ENCODE measurements at regions not wholly inside any gene's neighbourhood (a gene's known extent, or its start where the extent isn't known, plus 50 kb on each side); places are given as distances from the start of the nearest gene placed in this dataset.
A peak's percentile ranks its signal among the peaks of the same experiment; 100 is the strongest.
"Not testable (repeated sequence)": the region's sequence is repeated elsewhere in the genome, so short reads cannot be mapped to it uniquely, and the experiment has no call there.

DNA sequence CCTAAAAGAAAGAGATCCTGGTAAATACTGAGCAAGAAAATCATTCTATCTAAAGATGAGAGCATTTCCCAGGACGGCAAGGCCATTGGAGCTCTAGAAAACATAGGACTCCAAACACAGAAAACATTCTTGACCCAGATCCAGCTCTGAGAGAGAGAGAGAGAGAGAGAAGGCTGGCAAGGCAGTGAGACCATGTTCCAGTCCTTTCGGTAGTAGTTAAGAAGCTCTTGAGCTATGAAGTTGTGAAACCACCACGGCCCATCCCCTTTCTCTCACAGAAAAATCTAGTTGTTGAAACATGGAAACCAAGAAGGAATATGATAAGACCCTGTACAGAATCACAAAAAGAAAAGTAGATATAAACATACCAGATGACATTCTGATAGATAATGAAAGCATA, 212.4 kb upstream of the NPSR1 start:
- in situ Hi-C loops (cut with HindIII; ENCODE audit: low sequenced_read_pairs): no loop called here
- no peak overlapping the region for H3K4me3 ChIP-seq (ENCODE audit: low read depth, low read length)
- no peak for TF ChIP-seq CTCF (IDR thresholded peaks at IDR 0.05; ENCODE audit: low read depth, low read length, missing control alignments)
- DNase-seq (ENCODE audit: low read depth): no peak

GRCh38 chr7:34448531-34448930, 209.5 kb upstream of the NPSR1 start:
- H3K4me3 ChIP-seq (ENCODE audit: low read depth, low read length); in situ Hi-C loops (cut with HindIII; ENCODE audit: low sequenced_read_pairs): not testable (repeated sequence)
- DNase-seq (ENCODE audit: low read depth): peak; percentile 63

- no peak for TF ChIP-seq CTCF (IDR thresholded peaks at IDR 0.05; ENCODE audit: low read depth, low read length, missing control alignments)
- no peak overlapping the region for H3K4me3 ChIP-seq (ENCODE audit: low read depth, low read length)
- in situ Hi-C loops (cut with HindIII; ENCODE audit: low sequenced_read_pairs): no loop called here
- DNase-seq (ENCODE audit: low read depth): no peak
Observed at GRCh38 chr7:34449765-34450164, 208.3 kb upstream of the NPSR1 start.

GRCh38 chr7:34451183-34451582, 206.8 kb upstream of the NPSR1 start:
- in situ Hi-C loops (cut with HindIII; ENCODE audit: low sequenced_read_pairs): no loop called here
- no peak for DNase-seq (ENCODE audit: low read depth)
- no peak overlapping the region for H3K4me3 ChIP-seq (ENCODE audit: low read depth, low read length)
- TF ChIP-seq CTCF (IDR thresholded peaks at IDR 0.05; ENCODE audit: low read depth, low read length, missing control alignments): no peak

DNA sequence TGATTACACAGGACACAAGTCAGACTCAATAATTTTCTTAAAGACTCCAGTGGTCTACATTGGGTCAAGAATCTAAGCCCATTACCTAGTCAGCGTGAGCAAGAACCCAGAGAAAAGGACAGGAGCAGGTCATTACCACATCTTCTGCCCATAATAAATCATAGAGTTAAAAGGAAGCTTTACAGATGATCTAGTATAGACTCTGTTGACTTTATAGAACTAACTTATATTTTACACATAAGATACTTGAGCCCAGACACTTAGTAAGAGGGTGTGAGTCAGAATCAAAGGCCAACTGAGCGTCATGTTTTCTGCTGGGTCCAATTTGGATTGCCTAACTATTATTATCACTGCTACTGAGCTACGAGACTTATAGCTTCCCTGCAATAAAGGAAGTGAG, 206.1 kb upstream of the NPSR1 start:
- TF ChIP-seq CTCF (IDR thresholded peaks at IDR 0.05; ENCODE audit: low read depth, low read length, missing control alignments): no peak
- DNase-seq (ENCODE audit: low read depth): peak; percentile 9

GRCh38 chr7:34452363-34452762, 205.7 kb upstream of the NPSR1 start:
- TF ChIP-seq CTCF (IDR thresholded peaks at IDR 0.05; ENCODE audit: low read depth, low read length, missing control alignments): no peak
- in situ Hi-C loops (cut with HindIII; ENCODE audit: low sequenced_read_pairs): no loop called here
- H3K4me3 ChIP-seq (ENCODE audit: low read depth, low read length): no peak overlapping the region
- DNase-seq (ENCODE audit: low read depth): no peak

More for the DNA sequence above, 206.1 kb upstream of the NPSR1 start:
- in situ Hi-C loops (cut with HindIII; ENCODE audit: low sequenced_read_pairs): no loop called here
- no peak overlapping the region for H3K4me3 ChIP-seq (ENCODE audit: low read depth, low read length)

GRCh38 chr7:34453150-34453549, 204.9 kb upstream of the NPSR1 start:
- in situ Hi-C loops (cut with HindIII; ENCODE audit: low sequenced_read_pairs): no loop called here
- DNase-seq (ENCODE audit: low read depth): peak; percentile 24
- no peak overlapping the region for H3K4me3 ChIP-seq (ENCODE audit: low read depth, low read length)
- TF ChIP-seq CTCF (IDR thresholded peaks at IDR 0.05; ENCODE audit: low read depth, low read length, missing control alignments): no peak

Data from astrocyte of the cerebellum (primary cell).